Tibial artery (tissue), 4 donors: ENCODE measurements at regions not wholly inside any gene's neighbourhood (a gene's known extent, or its start where the extent isn't known, plus 50 kb on each side); places are given as distances from the start of the nearest gene placed in this dataset.
"Not testable (repeated sequence)": the region's sequence is repeated elsewhere in the genome, so short reads cannot be mapped to it uniquely, and the experiment has no call there.

Source experiments
- DNase-seq, 2 donors: peaks; one replicate each; pipeline ENCODE4 v3.0.0-alpha.2; 2019
- H3K27ac ChIP-seq, 2 donors: fragments of 200-600 bp; sonication (generic) in 1 of 2; 1 replicate in 1 of 2; 2 replicates in 1 of 2; pipeline ENCODE4 v1.5.1; 2018 to 2019; ENCODE audit warnings: mild to moderate bottlenecking in 1 of 2
- H3K27me3 ChIP-seq, 2 donors: fragments of 200-600 bp; sonication (generic) in 1 of 2; one replicate each; pipeline versions ENCODE4 v1.5.1 to v1.6.0; 2016 to 2019
- H3K36me3 ChIP-seq, 3 donors: fragments of 200-600 bp; sonication (generic) in 2 of 3; one replicate each; pipeline ENCODE4 v1.5.1; 2016 to 2019; ENCODE audit warnings: mild to moderate bottlenecking in 2 of 3
- H3K4me1 ChIP-seq, 4 donors: fragments of 200-600 bp; sonication (generic) in 2 of 4; 1 replicate in 3 of 4; 2 replicates in 1 of 4; pipeline ENCODE4 v1.5.1; 2016 to 2019
- H3K4me3 ChIP-seq, 2 donors: fragments of 200-600 bp; sonication (generic) in 1 of 2; 1 replicate in 1 of 2; 2 replicates in 1 of 2; pipeline ENCODE4 v1.5.1; 2018 to 2019; ENCODE audit warnings: mild to moderate bottlenecking in 2 of 2
- H3K9me3 ChIP-seq, 3 donors: fragments of 200-600 bp; sonication (generic) in 1 of 3; one replicate each; pipeline ENCODE4 v1.5.1; 2016 to 2019
- CTCF ChIP-seq, 2 experiments: fragments of 200-600 bp in 1 of 2; fragments of 450-650 bp in 1 of 2; IDR thresholded peaks; one replicate each; pipeline ENCODE4 v1.5.1; 2017 to 2019; ENCODE audit warnings: antibody characterized with exemption in 2 of 2, mild to moderate bottlenecking in 1 of 2, moderate library complexity in 1 of 2
- intact Hi-C: fragments of 100-400 bp; cut with DNase I; formaldehyde crosslinking; loops from one replicate; pipeline ENCODE4 v1.15.0; 2023; ENCODE audit warnings: low total_unique reads

GRCh38 chr6:141938664-141939063 lies 194.1 kb upstream of the GJE1 start:
- Histone ChIP-seq H3K9me3 (peaks cover 0 to 5% (median 1%) of the 10 kb centered on the region in 3 donors), H3K27ac (no peak overlapping the region), H3K27me3 (no peaks in the 10 kb centered on the region), H3K4me1 (no peaks in the 10 kb centered on the region), H3K4me3 (no peak overlapping the region), H3K36me3 (no peaks in the 10 kb centered on the region)
- intact Hi-C loops, result no loop called here
- no peak for TF ChIP-seq CTCF (IDR thresholded peaks at IDR 0.05)
- DNase-seq, result no peak

- intact Hi-C loops, result no loop called here
- Histone ChIP-seq H3K27me3 (no peaks in the 10 kb centered on the region), H3K4me1 (no peaks in the 10 kb centered on the region), H3K9me3 (no peaks in the 10 kb centered on the region), H3K36me3 (no peaks in the 10 kb centered on the region), H3K4me3 (no peak overlapping the region), H3K27ac (no peak overlapping the region)
- TF ChIP-seq CTCF (IDR thresholded peaks at IDR 0.05), result no peak
- no peak for DNase-seq
Measured at GRCh38 chr6:141932685-141933084, 200.0 kb upstream of the GJE1 start.

GRCh38 chr6:141926200-141926900 lies 206.4 kb upstream of the GJE1 start:
- H3K4me3 ChIP-seq, H3K36me3 ChIP-seq, H3K27me3 ChIP-seq, intact Hi-C loops, H3K27ac ChIP-seq, DNase-seq, H3K9me3 ChIP-seq, H3K4me1 ChIP-seq: not testable (repeated sequence)

GRCh38 chr6:141925001-141925400 lies 207.7 kb upstream of the GJE1 start:
- Histone ChIP-seq H3K4me1 (no peaks in the 10 kb centered on the region), H3K36me3 (no peaks in the 10 kb centered on the region), H3K9me3 (no peaks in the 10 kb centered on the region), H3K4me3 (no peak overlapping the region), H3K27me3 (no peaks in the 10 kb centered on the region), H3K27ac (no peak overlapping the region)
- no peak for TF ChIP-seq CTCF (IDR thresholded peaks at IDR 0.05)
- DNase-seq, result no peak
- intact Hi-C loops, result no loop called here

- intact Hi-C loops, result no loop called here
- Histone ChIP-seq H3K27me3 (no peaks in the 10 kb centered on the region), H3K4me1 (no peaks in the 10 kb centered on the region), H3K27ac (no peak overlapping the region), H3K9me3 (no peaks in the 10 kb centered on the region), H3K36me3 (no peaks in the 10 kb centered on the region), H3K4me3 (no peak overlapping the region)
- DNase-seq, result no peak
- TF ChIP-seq CTCF (IDR thresholded peaks at IDR 0.05), result no peak
Measured at GRCh38 chr6:141922898-141923297, 209.8 kb upstream of the GJE1 start.

- intact Hi-C loops, H3K36me3 ChIP-seq, H3K27ac ChIP-seq, H3K4me1 ChIP-seq, H3K27me3 ChIP-seq, H3K9me3 ChIP-seq, H3K4me3 ChIP-seq, DNase-seq: not testable (repeated sequence)
Measured at GRCh38 chr6:141916682-141917505, 215.8 kb upstream of the GJE1 start.
